ENCODE measurements at regions not wholly inside any gene's neighbourhood (a gene's known extent, or its start where the extent isn't known, plus 50 kb on each side); places are given as distances from the start of the nearest gene placed in this dataset.

- Histone ChIP-seq H3K4me3 (ENCODE audit: low read length in 2 of 2) (no peak overlapping the region), H3K27me3 (ENCODE audit: control insufficient read depth in 1 of 2, insufficient read depth in 2 of 2, low read length in 1 of 2) (no peaks in the 10 kb centered on the region), H3K27ac (ENCODE audit: low read depth in 1 of 2, low read length in 2 of 2) (no peak overlapping the region), H3K9me3 (ENCODE audit: control insufficient read depth, low read length) (peaks cover 2% of the 10 kb centered on the region), H3K4me1 (ENCODE audit: control insufficient read depth in 1 of 2, insufficient read depth in 2 of 2, low read length in 2 of 2) (peaks cover 0 to 2% of the 10 kb centered on the region in 2 donors), H3K36me3 (ENCODE audit: control insufficient read depth in 1 of 2, insufficient read depth in 2 of 2, low read length in 1 of 2) (peaks cover 0 to 1% of the 10 kb centered on the region in 2 donors)
- ATAC-seq (ENCODE audit: low FRiP score), result no peak
- intact Hi-C loops (cut with DNase I), result no loop called here
- DNase-seq, result no peak
- WGBS, 2 donors, result 94 to 97% methylated on average over 3 of the region's 3 CpGs
Observed at GRCh38 chr2:74766780-74767179, 67.1 kb upstream of the HK2 start.

- Histone ChIP-seq H3K27ac (ENCODE audit: low read depth in 1 of 2, low read length in 2 of 2) (peak overlapping the region; percentile 60 to 84), H3K36me3 (ENCODE audit: control insufficient read depth in 1 of 2, insufficient read depth in 2 of 2, low read length in 1 of 2) (peaks cover 0 to 1% of the 10 kb centered on the region in 2 donors), H3K4me1 (ENCODE audit: control insufficient read depth in 1 of 2, insufficient read depth in 2 of 2, low read length in 2 of 2) (peaks cover 0 to 2% of the 10 kb centered on the region in 2 donors), H3K27me3 (ENCODE audit: control insufficient read depth in 1 of 2, insufficient read depth in 2 of 2, low read length in 1 of 2) (no peaks in the 10 kb centered on the region), H3K4me3 (ENCODE audit: low read length in 2 of 2) (no peak overlapping the region), H3K9me3 (ENCODE audit: control insufficient read depth, low read length) (peaks cover 2% of the 10 kb centered on the region)
- no peak for DNase-seq
- 55 to 59% methylated on average over 2 of the region's 2 CpGs for WGBS, 2 donors
- intact Hi-C loops (cut with DNase I), result loop anchor here in 1 of 2 donors (2.0 kb wide), 2 partner anchors 27 to 65 kb away; no protein-coding TSS in a partner anchor
- ATAC-seq (ENCODE audit: low FRiP score), result no peak
Observed at GRCh38 chr2:74767618-74768017, 66.3 kb upstream of the HK2 start.

- H3K27ac ChIP-seq (ENCODE audit: low read depth in 1 of 2, low read length in 2 of 2), result peak overlapping the region; percentile 54 to 96
- peak; percentile 63 for ATAC-seq (ENCODE audit: low FRiP score)
- 14 to 21% methylated on average over 4 of the region's 4 CpGs for WGBS, 2 donors
Observed at GRCh38 chr2:74768401-74768914, 65.5 kb upstream of the HK2 start.

GRCh38 chr2:74772046-74772445 lies 61.9 kb upstream of the HK2 start:
- Histone ChIP-seq H3K9me3 (ENCODE audit: control insufficient read depth, low read length) (no peaks in the 10 kb centered on the region), H3K36me3 (ENCODE audit: control insufficient read depth in 1 of 2, insufficient read depth in 2 of 2, low read length in 1 of 2) (no peaks in the 10 kb centered on the region), H3K4me1 (ENCODE audit: control insufficient read depth in 1 of 2, insufficient read depth in 2 of 2, low read length in 2 of 2) (peaks cover 0 to 2% of the 10 kb centered on the region in 2 donors), H3K27ac (ENCODE audit: low read depth in 1 of 2, low read length in 2 of 2) (peak overlapping the region in 1 of 2 donors; percentile 43), H3K4me3 (ENCODE audit: low read length in 2 of 2) (no peak overlapping the region), H3K27me3 (ENCODE audit: control insufficient read depth in 1 of 2, insufficient read depth in 2 of 2, low read length in 1 of 2) (no peaks in the 10 kb centered on the region)
- intact Hi-C loops (cut with DNase I), result no loop called here
- DNase-seq, result no peak
- ATAC-seq (ENCODE audit: low FRiP score), result no peak

More at GRCh38 chr2:74768401-74768914, 65.5 kb upstream of the HK2 start:
- DNase-seq, result peak; percentile 58 to 82
- intact Hi-C loops (cut with DNase I), result loop anchor here in 1 of 2 donors (2.0 kb wide), 2 partner anchors 28 to 64 kb away; no protein-coding TSS in a partner anchor
- Histone ChIP-seq H3K4me3 (ENCODE audit: low read length in 2 of 2) (no peak overlapping the region), H3K36me3 (ENCODE audit: control insufficient read depth in 1 of 2, insufficient read depth in 2 of 2, low read length in 1 of 2) (peaks cover 0 to 1% of the 10 kb centered on the region in 2 donors), H3K27me3 (ENCODE audit: control insufficient read depth in 1 of 2, insufficient read depth in 2 of 2, low read length in 1 of 2) (no peaks in the 10 kb centered on the region), H3K9me3 (ENCODE audit: control insufficient read depth, low read length) (peaks cover 2% of the 10 kb centered on the region), H3K4me1 (ENCODE audit: control insufficient read depth in 1 of 2, insufficient read depth in 2 of 2, low read length in 2 of 2) (peaks cover 0 to 2% of the 10 kb centered on the region in 2 donors)

GRCh38 chr2:74777161-74777900 lies 56.6 kb upstream of the HK2 start:
- Histone ChIP-seq H3K4me1 (ENCODE audit: control insufficient read depth in 1 of 2, insufficient read depth in 2 of 2, low read length in 2 of 2) (no peaks in the 10 kb centered on the region), H3K36me3 (ENCODE audit: control insufficient read depth in 1 of 2, insufficient read depth in 2 of 2, low read length in 1 of 2) (no peaks in the 10 kb centered on the region), H3K4me3 (ENCODE audit: low read length in 2 of 2) (no peak overlapping the region), H3K9me3 (ENCODE audit: control insufficient read depth, low read length) (no peaks in the 10 kb centered on the region), H3K27me3 (ENCODE audit: control insufficient read depth in 1 of 2, insufficient read depth in 2 of 2, low read length in 1 of 2) (no peaks in the 10 kb centered on the region), H3K27ac (ENCODE audit: low read depth in 1 of 2, low read length in 2 of 2) (no peak overlapping the region)
- intact Hi-C loops (cut with DNase I), result no loop called here
- 83 to 85% methylated on average over 8 of the region's 8 CpGs for WGBS, 2 donors
- no peak for DNase-seq
- ATAC-seq (ENCODE audit: low FRiP score), result no peak

GRCh38 chr2:74778381-74779264 lies 55.3 kb upstream of the HK2 start:
- Histone ChIP-seq H3K27ac (ENCODE audit: low read depth in 1 of 2, low read length in 2 of 2) (no peak overlapping the region), H3K9me3 (ENCODE audit: control insufficient read depth, low read length) (no peaks in the 10 kb centered on the region), H3K4me3 (ENCODE audit: low read length in 2 of 2) (no peak overlapping the region), H3K4me1 (ENCODE audit: control insufficient read depth in 1 of 2, insufficient read depth in 2 of 2, low read length in 2 of 2) (no peaks in the 10 kb centered on the region), H3K27me3 (ENCODE audit: control insufficient read depth in 1 of 2, insufficient read depth in 2 of 2, low read length in 1 of 2) (no peaks in the 10 kb centered on the region), H3K36me3 (ENCODE audit: control insufficient read depth in 1 of 2, insufficient read depth in 2 of 2, low read length in 1 of 2) (no peaks in the 10 kb centered on the region)
- ATAC-seq (ENCODE audit: low FRiP score) (peak; percentile 7), DNase-seq (peak in 1 of 2 donors; percentile 64)
- intact Hi-C loops (cut with DNase I), result no loop called here
- WGBS, 2 donors, result 45 to 50% methylated on average over 16 of the region's 16 CpGs

GRCh38 chr2:74779265-74779558 lies 54.7 kb upstream of the HK2 start:
- WGBS, 2 donors, result 94 to 96% methylated on average over 3 of the region's 3 CpGs

GRCh38 chr2:74779587-74780135 lies 54.3 kb upstream of the HK2 start:
- Histone ChIP-seq H3K4me1 (ENCODE audit: control insufficient read depth in 1 of 2, insufficient read depth in 2 of 2, low read length in 2 of 2) (no peaks in the 10 kb centered on the region), H3K9me3 (ENCODE audit: control insufficient read depth, low read length) (no peaks in the 10 kb centered on the region)
- intact Hi-C loops (cut with DNase I), result no loop called here

More at GRCh38 chr2:74779265-74779558, 54.7 kb upstream of the HK2 start:
- Histone ChIP-seq H3K4me1 (ENCODE audit: control insufficient read depth in 1 of 2, insufficient read depth in 2 of 2, low read length in 2 of 2) (no peaks in the 10 kb centered on the region), H3K36me3 (ENCODE audit: control insufficient read depth in 1 of 2, insufficient read depth in 2 of 2, low read length in 1 of 2) (no peaks in the 10 kb centered on the region), H3K4me3 (ENCODE audit: low read length in 2 of 2) (no peak overlapping the region), H3K9me3 (ENCODE audit: control insufficient read depth, low read length) (no peaks in the 10 kb centered on the region), H3K27me3 (ENCODE audit: control insufficient read depth in 1 of 2, insufficient read depth in 2 of 2, low read length in 1 of 2) (no peaks in the 10 kb centered on the region), H3K27ac (ENCODE audit: low read depth in 1 of 2, low read length in 2 of 2) (no peak overlapping the region)
- ATAC-seq (ENCODE audit: low FRiP score), result no peak
- intact Hi-C loops (cut with DNase I), result no loop called here
- DNase-seq, result no peak

More at GRCh38 chr2:74779587-74780135, 54.3 kb upstream of the HK2 start:
- DNase-seq (no peak), ATAC-seq (ENCODE audit: low FRiP score) (no peak)
- no peak overlapping the region for H3K27ac ChIP-seq (ENCODE audit: low read depth in 1 of 2, low read length in 2 of 2)
- H3K4me3 ChIP-seq (ENCODE audit: low read length in 2 of 2), result no peak overlapping the region
- no peaks in the 10 kb centered on the region for H3K36me3 ChIP-seq (ENCODE audit: control insufficient read depth in 1 of 2, insufficient read depth in 2 of 2, low read length in 1 of 2)
- WGBS, 2 donors, result 80 to 91% methylated on average over 4 of the region's 4 CpGs
- no peaks in the 10 kb centered on the region for H3K27me3 ChIP-seq (ENCODE audit: control insufficient read depth in 1 of 2, insufficient read depth in 2 of 2, low read length in 1 of 2)

Measured in aorta (tissue), 5 donors.